HG02938 (cell line): ENCODE measurements at regions not wholly inside any gene's neighbourhood (a gene's known extent, or its start where the extent isn't known, plus 50 kb on each side); places are given as distances from the start of the nearest gene placed in this dataset.
A peak's percentile ranks its signal among the peaks of the same experiment; 100 is the strongest.

Source experiments
- ATAC-seq: cut with Tn5 transposase; IDR thresholded peaks from one replicate; pipeline ENCODE4 v1.9.1; 2021; ENCODE audit warnings: mild to moderate bottlenecking, moderate library complexity; ENCODE audit not compliant: unreplicated experiment

DNA sequence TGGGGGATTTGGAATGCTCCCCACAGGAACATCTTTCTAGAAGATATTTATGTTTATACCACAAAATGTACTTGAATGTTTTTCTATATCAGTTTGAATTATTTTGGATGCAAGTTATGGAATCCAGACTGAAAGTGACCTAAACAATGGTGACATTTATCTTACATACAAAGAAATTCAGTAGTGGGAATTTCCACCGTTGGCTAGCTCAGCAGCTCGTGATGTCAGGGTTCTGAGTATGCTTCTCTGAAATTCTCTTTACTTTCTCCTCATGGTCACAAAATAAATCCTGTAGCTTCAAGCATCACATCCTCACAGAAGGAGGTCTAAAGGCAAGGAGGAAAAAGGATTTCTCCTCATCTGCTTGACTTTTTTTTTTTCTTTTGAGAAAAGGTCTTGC is 105.3 kb downstream of the AKAIN1 start:
- ATAC-seq, result no peak

DNA sequence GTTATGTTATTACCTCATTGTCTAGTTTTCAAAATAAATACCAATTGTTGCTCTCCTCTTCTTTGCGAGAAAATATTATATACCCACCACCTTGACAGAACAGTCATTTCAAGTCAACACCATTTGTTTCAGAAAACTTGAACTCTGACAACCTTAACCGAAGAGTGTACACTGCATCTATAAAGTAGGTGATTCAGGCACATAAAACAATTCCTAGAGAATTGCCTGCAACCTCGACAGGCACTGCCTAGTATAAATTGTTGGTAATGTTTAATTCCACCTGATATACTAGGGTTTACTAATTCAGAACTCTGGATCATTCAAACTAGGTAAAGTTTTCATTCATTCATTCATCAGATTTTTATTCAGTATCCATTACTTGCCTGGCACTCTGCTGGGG is 121.8 kb downstream of the AKAIN1 start:
- no peak for ATAC-seq

DNA sequence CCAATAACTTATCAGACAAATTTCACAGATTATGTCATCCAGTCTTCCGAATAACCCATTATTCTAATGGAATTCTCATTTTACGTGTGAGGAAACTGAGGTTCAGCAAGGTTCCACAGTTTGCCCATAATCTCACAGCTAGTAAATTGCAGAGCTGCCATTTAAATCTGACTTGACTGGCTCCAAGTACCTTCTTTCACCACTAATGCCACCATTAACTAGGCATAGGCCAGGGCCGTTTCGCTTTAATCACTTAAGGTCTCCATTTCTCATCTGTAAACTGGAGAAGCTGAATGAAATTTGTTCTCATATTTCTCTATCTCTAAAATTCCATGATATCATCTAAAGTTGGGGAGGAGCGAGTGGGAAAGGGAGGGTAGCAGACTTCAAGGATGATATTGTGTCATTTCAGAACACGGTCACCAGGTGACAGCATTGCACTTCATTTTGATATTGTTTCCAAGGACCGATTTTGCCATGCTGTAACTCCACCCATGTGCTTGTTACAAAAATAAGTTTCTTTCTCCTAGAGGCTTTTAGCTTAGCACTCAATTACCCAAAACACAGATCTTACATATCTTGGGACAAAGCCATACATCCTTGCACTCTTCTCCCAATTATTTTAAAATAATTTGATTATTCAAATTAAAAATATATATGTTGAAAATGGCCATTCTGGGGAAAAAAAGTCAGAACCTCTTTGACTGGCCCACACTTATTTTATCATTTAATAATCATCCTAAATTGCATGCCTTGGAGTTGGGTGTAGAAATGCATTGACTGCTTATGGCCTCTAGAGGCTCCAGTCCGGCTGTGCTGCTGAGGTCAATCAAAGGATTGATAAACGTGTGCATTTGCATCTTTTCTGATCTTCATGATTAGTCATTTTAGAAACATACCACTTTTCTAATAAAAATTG is 123.8 kb downstream of the AKAIN1 start:
- ATAC-seq, result peak; percentile 64

DNA sequence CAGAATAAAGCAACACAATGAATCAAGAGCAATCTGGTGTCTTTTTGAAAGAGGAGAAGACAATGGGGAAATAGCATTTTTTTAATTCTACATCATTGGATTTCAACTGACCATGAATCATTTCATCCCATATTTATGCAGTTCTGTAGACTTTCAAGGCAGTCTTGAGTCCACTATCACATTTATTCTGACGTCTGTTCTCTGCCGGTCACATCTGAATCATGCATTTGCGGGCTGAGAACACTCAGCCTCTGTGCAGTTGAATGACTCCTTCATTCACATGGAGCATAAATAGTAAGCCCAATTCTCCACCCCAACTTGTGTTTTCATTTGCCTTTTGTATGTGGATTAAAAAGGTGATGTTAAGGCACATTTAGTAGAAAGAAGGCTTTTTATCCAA is 128.2 kb downstream of the AKAIN1 start:
- ATAC-seq, result no peak

DNA sequence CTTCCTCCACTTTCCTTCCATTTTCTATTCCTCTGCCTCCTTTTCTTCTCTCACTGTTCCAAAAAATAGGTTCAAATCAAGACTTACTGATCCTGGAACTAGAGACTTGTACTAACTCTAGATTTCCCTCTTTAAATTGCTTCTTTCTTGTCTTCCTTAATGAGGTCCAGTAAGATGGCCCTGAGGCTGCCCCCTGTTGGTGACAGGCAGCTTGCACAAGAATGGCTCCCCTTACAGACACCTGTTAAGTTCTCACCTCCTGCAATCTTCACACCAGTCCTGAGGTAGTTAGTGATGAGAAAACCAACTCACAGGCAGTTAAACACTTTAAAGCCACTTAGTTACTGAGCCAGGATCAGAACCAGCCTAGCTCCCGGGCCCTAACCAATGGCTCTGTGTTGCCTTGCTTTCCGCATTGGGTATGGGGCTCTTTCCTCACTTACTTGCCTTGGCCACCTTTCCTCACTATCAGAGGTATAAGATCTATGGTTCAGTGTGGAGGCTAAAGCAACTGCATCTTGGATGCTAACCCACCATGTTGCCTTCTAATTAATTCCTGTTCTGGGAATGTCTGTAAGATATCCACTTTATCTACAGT is 130.6 kb downstream of the AKAIN1 start:
- no peak for ATAC-seq

DNA sequence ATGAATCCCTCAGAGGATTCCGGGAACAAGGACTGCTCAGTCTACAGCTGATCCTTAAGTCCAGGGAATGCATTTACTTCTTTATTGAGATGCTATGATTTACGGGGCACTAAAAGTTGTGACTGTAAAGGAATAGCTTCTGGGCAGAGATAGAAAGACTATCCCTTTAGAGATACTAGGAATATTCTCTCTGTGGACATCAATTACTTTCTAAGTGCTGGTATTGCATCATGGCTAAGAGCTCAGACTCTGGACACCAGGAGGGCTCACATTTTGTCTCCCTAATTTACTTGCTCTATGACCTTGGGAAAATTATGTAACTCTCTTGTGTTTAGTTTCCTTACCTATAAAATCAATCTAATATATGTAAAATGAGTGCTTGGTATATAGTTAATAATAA is 131.4 kb downstream of the AKAIN1 start:
- no peak for ATAC-seq

DNA sequence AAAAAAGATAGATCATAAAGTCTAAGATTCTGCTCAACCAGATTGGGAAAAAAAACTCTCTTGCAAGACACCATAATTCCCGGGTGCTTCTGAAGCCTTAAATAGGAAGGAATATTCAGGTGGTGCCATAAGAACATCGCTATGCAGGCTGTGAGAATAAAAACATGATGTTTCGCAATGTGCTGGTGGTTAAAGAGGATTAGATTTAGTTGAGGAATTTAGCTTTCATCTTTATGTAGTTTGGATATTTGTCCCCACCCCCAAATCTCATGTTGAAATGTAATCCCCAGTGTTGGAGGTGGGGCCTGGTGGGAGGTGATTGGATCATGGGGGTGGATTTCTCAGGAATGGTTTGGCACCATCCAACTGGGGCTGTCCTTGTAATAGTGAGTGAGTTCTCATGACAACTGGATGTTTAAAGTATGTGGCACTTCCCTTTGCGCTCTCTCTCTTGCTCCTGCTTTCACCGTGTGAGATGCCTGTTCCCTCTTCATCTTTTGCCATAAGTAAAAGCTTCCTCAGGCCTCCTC is 132.2 kb downstream of the AKAIN1 start:
- ATAC-seq, result no peak

DNA sequence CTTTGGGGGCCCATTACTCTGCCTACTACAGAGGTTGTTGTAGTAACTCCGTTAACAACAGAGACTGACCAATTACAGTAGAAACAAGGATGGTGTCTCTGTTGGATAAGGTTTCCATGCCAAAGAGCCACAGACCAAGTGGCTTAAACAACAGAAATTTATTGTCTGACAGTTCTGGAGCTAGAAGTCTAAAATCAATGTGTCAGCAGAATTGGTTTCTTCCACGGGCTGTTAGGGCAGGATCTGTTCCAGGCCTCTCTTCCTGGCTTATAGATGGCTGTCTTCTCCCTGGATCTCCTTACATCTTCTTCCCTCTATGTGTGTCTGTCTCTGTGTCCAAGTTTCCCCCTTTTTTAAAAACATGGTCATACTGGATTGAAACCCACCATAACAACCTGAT is 135.3 kb downstream of the AKAIN1 start:
- no peak for ATAC-seq

DNA sequence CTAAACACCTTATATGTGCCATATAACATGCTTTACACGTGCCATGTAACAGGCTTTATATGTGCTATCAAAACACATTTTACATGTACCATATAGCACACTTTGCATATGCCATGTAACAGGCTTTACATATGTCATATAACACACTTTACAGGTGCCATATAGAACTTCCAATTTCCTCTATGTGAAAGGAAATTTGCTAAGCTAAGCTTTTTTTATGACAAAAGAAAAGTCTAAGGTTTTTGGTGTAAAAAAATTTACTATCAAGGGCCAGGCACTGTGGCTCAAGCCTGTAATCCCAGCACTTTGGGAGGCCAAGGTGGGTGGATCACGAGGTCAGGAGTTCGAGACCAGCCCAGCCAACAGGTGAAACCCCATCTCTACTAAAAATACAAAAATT is 136.5 kb downstream of the AKAIN1 start:
- no peak for ATAC-seq

DNA sequence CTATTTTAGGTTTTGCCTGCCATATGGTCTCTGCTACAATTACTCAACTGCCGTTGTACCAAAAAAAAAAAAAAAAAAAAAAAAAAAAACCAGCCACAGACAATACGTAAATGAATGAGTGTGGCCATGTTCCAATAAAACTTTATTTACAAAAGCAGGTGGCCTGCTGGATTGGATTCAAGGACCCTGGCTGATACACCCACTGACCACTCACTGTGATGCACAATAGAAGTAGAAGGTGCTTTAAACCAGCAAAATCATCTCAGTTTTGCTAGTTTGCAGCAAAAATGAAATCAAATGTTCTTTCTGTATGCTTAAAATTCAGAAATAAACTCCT is 137.4 kb downstream of the AKAIN1 start:
- no peak for ATAC-seq

DNA sequence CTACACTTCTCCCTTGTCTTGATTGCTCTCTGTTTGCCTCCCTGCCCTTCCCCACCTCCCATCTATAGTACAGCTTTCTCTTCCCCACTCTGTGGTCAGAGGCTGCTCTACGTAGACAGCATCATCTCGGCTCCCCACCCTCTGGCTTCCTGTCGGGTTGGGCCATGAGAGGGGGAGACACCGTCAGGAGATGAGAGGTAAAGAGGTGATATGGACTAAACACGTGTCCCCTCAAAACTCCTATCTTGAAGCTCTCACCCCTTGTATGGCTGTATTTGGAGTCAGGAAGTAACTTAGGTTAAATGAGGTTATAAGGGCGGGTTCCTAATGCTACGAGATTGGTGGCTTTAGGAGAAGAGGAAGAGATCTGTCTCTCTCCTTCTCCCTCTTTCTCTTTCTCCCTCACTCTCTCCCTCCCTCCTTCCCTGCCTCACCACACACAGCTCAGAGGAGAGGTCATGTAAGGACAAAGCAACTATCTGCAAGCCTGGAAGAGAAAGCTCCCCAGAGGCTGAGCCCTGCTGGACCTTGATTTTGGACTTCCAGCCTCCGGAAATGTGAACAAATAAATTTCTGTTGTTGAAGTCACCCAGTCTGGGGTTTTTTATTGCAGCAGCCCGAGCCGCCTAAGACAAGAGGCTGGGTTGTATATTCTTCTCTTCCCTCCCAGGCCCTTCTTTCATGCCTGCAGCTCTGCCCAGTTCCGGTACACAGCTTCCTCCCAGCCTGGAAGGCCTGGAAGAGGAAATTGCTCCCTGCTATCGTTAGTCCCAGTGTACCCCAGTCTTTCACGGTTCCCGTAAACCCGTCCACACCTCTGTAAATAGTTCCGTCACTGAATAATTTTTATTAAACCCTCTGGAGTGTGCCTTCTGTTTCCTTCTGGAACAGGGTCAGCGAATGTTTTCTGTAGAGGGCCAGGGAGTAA is 138.0 kb downstream of the AKAIN1 start:
- ATAC-seq, result peak; percentile 48

DNA sequence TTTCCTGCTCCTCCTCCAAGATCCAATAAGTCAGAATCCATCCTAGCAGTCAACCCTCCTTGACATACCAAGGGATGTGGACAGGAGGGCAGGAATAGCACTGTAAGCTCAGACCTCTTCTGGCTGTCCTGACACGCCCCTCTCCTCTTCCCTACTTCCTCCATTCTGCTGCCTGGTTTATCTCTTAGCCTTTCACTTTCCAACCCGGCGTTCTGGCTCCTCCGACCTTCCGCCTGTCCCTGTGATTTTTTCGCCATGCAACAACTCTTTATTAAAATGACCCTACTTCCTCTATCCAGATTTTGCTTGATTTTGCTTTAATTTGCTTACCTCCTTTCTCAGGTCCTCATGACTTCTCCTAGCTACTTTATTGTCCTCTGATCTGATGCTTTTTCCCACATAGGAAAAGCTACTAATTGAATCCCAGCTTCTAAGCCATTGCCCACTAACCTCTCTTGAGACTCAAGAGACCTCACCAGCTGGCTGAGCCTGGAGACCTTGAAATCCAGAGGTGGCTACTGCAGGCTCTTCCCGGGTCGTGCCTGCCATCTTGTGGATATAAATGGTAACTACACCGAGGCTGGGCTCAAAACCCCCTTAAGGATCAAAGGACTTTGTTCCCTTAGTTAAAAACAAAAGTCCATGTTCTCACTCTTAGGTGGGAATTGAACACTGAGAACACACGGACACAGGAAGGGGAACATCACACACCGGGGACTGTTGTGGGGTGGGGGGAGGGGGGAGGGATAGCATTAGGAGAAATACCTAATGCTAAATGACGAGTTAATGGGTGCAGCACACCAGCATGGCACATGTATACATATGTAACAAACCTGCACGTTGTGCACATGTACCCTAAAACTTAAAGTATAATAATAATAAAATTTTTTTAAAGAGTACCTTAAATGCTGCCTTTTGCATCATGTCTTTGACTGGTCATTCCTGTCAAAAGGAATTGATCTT is 139.4 kb downstream of the AKAIN1 start:
- ATAC-seq, result peak; percentile 74

DNA sequence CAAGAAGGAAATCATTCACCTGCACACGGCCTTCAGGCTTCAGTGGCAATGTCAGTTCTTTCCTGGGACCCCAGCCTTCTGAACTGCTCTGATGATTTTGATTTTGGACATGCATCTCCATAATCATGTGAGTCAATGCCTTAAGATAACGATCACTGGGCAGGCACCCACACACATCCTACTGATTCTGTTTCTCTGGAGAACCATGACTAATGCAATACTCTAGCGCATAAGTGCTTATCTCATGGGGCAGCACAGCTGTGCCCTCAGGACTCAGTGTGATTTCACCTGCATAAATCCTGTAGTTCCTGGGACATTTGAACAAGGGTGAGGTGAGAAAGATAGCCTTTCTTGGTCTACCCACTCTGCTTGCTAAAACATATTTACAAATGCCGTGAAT is 144.6 kb downstream of the AKAIN1 start:
- no peak for ATAC-seq

DNA sequence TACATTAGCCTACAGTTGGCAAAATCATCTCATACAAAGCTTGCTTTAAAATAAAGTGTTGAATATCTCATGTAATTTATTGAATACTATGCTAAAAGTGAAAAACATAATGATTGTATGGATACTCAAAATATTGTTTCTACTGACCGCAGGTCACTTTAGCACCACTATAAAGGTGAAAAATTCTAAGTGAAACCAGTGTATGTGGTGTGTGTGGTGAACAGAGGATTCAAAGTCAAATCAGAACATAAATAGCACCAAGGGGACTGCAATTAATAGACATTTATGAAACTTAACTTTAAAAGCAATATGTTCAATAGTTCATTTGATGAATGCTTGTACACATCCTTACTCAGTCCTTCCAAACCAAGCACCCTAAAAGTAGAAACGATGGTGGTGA is 145.8 kb downstream of the AKAIN1 start:
- ATAC-seq, result no peak

DNA sequence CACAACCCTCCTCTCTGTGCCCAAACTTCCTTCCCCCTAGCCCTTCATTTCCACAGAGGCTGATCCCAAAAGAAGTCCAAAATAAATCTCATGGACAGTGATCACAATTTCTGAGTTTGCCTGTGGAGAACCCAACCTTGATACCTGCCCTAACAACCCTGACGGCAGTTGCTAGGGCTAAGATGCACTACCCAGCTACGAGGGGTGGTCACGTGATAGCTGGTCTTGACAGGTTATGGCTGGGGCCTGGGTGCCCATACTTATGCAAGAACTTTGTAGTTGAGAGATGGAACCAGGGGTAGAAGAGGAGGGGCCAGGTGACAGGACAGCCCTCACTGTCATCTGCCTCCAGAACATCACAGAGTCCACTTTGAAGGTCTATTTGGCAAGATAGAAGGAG is 147.9 kb downstream of the AKAIN1 start:
- no peak for ATAC-seq

DNA sequence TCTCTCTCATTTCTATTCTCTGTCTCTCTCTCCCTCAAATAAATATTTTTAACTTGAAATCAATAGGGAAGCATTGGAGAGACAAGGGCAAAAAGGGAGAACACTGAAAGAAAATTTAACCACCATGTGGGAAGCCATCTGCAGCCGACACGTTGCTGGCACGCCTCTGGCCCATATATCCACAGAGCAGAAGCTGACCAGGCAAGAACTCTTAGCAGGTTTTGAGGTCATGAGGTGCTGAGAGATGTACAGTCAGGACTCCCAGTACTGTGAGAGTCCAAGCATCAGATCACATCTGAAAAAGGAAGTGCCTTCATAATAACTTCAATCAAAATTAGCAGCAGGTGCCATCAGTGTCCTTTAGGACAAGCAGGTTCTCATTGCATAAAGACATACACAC is 156.6 kb downstream of the AKAIN1 start:
- ATAC-seq, result no peak

DNA sequence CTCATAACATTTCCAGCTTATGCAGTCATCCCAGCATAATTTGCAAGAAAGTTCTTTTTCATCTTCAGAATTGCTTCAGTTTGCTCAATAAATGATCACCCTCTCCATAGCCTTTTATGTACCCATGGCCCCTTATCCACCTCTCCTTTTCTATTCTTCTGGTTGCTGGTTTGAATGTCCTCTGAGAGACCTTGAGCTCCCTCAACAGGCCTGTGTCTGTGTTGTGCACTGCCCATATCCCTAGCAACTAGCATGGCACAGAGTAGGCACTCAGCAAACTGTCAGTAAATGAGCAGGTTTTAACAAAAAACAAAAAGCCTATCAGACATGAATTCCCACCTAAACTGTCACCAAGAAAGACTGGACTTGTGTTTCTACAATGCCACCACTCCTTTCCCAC is 160.5 kb downstream of the AKAIN1 start:
- ATAC-seq, result no peak

DNA sequence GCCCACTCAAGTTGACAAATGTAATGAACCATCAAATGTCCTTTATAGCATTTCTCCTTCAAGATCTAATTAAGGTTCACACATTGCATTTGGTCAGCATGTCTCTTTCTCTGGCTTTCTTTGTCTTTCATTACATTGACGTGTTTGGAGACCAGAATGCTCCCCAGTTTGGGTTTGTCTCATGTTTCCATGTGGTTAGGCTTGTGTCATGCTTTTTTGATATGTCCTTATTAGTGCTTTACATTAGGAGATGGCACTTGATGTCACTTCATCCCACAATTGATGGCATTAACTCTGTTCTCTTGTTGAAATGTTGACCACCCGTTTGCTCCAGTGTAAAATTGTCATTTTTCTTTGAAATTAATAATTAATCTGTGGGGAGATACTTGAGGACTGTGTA is 165.8 kb downstream of the AKAIN1 start:
- no peak for ATAC-seq

DNA sequence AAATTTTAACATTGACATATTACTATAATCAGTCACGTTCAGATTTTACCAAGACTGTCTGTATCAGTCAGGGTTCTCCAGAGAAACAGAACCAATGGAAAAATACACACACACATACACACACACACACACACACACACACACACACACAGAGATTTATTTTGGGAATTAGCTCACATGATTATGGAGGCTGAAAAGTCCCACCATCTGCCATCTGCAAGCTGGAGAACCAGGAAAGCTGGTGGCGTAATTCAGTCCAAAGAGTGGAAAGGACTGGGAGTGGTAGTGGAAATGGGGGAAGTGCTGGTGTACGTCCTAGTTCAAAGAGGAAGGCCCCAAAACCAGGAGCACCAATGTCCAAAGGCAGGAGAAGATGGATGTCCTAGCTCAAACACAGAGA is 166.4 kb downstream of the AKAIN1 start:
- no peak for ATAC-seq

DNA sequence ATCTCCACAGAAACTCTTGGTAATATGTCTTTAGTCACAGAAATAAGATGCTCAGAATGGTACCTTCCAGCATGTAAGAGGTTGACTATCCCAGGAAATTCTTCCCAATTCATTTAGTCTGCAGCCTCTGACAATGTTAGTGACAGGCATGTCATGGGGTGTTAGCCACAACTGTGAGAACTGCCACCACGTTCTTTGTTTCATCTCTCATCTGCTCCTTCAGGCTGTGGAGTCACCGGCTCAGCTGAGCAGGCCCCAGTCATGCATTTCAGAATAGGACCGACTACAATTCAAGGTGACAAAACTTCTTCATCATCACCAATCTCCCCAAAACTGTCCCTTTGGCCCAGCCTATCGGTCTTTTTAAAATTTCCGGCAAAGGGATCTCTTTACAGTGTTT is 167.5 kb downstream of the AKAIN1 start:
- no peak for ATAC-seq
